B cell (primary cell): ENCODE measurements at regions not wholly inside any gene's neighbourhood (a gene's known extent, or its start where the extent isn't known, plus 50 kb on each side); places are given as distances from the start of the nearest gene placed in this dataset.

Experiments
- EZH2 ChIP-seq: IDR thresholded peaks from 2 replicates; pipeline ENCODE4 v1.6.1; 2012; ENCODE audit warnings: borderline replicate concordance, low read depth, mild to moderate bottlenecking, moderate library complexity, low read length; ENCODE audit not compliant: insufficient read depth, poor library complexity, severe bottlenecking
- TF ChIP-seq, protein P1 (sequence below): fragments of 200-600 bp; IDR thresholded peaks from one replicate; pipeline ENCODE4 v1.8.0; 2022; ENCODE audit warnings: antibody characterized with exemption, mild to moderate bottlenecking

DNA sequence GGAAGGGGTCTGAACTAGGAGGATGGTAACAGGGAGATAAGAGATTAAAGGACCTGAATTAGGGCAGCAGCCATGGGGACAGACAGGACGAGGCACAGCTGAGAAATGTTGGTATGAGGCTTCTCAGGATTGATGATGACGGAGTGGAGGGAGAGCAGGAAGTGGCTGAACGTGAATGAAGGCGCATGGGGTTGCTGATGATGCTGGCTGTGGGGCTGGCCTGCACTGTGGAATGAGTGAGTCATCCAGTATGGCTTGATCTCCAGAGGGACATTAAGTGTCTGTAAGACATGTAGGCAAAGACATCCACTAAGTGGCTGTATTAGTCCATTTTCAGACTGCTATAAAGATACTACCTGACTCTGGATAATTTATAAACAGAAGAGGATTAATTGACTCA is 256.4 kb downstream of the ICE1 start:
- TF ChIP-seq, protein P1, sequence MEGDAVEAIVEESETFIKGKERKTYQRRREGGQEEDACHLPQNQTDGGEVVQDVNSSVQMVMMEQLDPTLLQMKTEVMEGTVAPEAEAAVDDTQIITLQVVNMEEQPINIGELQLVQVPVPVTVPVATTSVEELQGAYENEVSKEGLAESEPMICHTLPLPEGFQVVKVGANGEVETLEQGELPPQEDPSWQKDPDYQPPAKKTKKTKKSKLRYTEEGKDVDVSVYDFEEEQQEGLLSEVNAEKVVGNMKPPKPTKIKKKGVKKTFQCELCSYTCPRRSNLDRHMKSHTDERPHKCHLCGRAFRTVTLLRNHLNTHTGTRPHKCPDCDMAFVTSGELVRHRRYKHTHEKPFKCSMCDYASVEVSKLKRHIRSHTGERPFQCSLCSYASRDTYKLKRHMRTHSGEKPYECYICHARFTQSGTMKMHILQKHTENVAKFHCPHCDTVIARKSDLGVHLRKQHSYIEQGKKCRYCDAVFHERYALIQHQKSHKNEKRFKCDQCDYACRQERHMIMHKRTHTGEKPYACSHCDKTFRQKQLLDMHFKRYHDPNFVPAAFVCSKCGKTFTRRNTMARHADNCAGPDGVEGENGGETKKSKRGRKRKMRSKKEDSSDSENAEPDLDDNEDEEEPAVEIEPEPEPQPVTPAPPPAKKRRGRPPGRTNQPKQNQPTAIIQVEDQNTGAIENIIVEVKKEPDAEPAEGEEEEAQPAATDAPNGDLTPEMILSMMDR, result no peak
- TF ChIP-seq EZH2, result no peak
